ENCODE measurements at regions not wholly inside any gene's neighbourhood (a gene's known extent, or its start where the extent isn't known, plus 50 kb on each side); places are given as distances from the start of the nearest gene placed in this dataset.

GRCh38 chr3:76352511-76353284, 567.3 kb upstream of the ZNF717 start:
- no peak for DNase-seq

GRCh38 chr3:76353683-76354082, 568.3 kb upstream of the ZNF717 start:
- DNase-seq, result no peak

- no peak for DNase-seq
Observed at GRCh38 chr3:76361010-76361409, 575.7 kb upstream of the ZNF717 start.

GRCh38 chr3:76362643-76363042, 577.3 kb upstream of the ZNF717 start:
- no peak for DNase-seq

- DNase-seq, result no peak
Observed at GRCh38 chr3:76365275-76365674, 579.9 kb upstream of the ZNF717 start.

- DNase-seq, result no peak
Observed at GRCh38 chr3:76367281-76367680, 581.9 kb upstream of the ZNF717 start.

GRCh38 chr3:76369170-76369569, 583.8 kb upstream of the ZNF717 start:
- no peak for DNase-seq

- DNase-seq, result no peak
Observed at GRCh38 chr3:76370749-76371520, 585.6 kb upstream of the ZNF717 start.

- no peak for DNase-seq
Observed at GRCh38 chr3:76372497-76372896, 587.1 kb upstream of the ZNF717 start.

- DNase-seq, result no peak
Observed at GRCh38 chr3:76377074-76377473, 591.7 kb upstream of the ZNF717 start.

- no peak for DNase-seq
Observed at GRCh38 chr3:76378789-76379188, 593.4 kb upstream of the ZNF717 start.

GRCh38 chr3:76383781-76384180, 598.4 kb upstream of the ZNF717 start:
- DNase-seq, result no peak

GRCh38 chr3:76387000-76387399, 601.7 kb upstream of the ZNF717 start:
- DNase-seq, result no peak

GRCh38 chr3:76400141-76400540, 614.8 kb upstream of the ZNF717 start:
- DNase-seq, result no peak

GRCh38 chr3:76402926-76403325, 617.6 kb upstream of the ZNF717 start:
- no peak for DNase-seq

- DNase-seq, result no peak
Observed at GRCh38 chr3:76403556-76403955, 618.2 kb upstream of the ZNF717 start.

- DNase-seq, result no peak
Observed at GRCh38 chr3:76405196-76405595, 619.8 kb upstream of the ZNF717 start.

GRCh38 chr3:76410762-76411281, 625.5 kb upstream of the ZNF717 start:
- DNase-seq, result no peak

- no peak for DNase-seq
Observed at GRCh38 chr3:76415384-76415783, 624.5 kb upstream of the ROBO2 start.

GRCh38 chr3:76429581-76430177, 610.2 kb upstream of the ROBO2 start:
- no peak for DNase-seq

- DNase-seq, result no peak
Observed at GRCh38 chr3:76432396-76432795, 607.5 kb upstream of the ROBO2 start.

- no peak for DNase-seq
Observed at GRCh38 chr3:76436894-76437293, 603.0 kb upstream of the ROBO2 start.

GRCh38 chr3:76438971-76439370, 600.9 kb upstream of the ROBO2 start:
- DNase-seq, result no peak

Data from hematopoietic multipotent progenitor cell treated with erythropoietin and hydrocortisone succinate and interleukin-3 and kit ligand, for 6 days (in vitro differentiated cells).